SK-N-SH (cell line): ENCODE measurements at regions not wholly inside any gene's neighbourhood (a gene's known extent, or its start where the extent isn't known, plus 50 kb on each side); places are given as distances from the start of the nearest gene placed in this dataset.

Experiments
- EP300 ChIP-seq, 2 experiments: IDR thresholded peaks; 2 replicates each; pipeline versions ENCODE4 v1.4.0 to v1.6.1; 2012; ENCODE audit warnings: borderline replicate concordance in 1 of 2, low read depth in 1 of 2, low read length in 1 of 2
- EZH2phosphoT487 ChIP-seq: fragments of 200-600 bp; sonication (generic); IDR thresholded peaks from 2 replicates; pipeline ENCODE4 v1.6.1; 2017; ENCODE audit warnings: low read depth, mixed run types, mild to moderate bottlenecking, antibody characterized with exemption, moderate library complexity, borderline replicate concordance
- MEF2A ChIP-seq: IDR thresholded peaks from 2 replicates; pipeline ENCODE4 v1.4.0; 2012; ENCODE audit warnings: low read depth, borderline replicate concordance
- MXI1 ChIP-seq: IDR thresholded peaks from 2 replicates; pipeline ENCODE4 v1.6.1; 2012; ENCODE audit warnings: mild to moderate bottlenecking, low read depth, low read length, improper control_type of control experiment
- REST ChIP-seq: IDR thresholded peaks from 2 replicates; pipeline ENCODE4 v1.6.1; 2012; ENCODE audit warnings: mild to moderate bottlenecking, low read depth, low read length, moderate library complexity
- TAF1 ChIP-seq: IDR thresholded peaks from 2 replicates; pipeline ENCODE4 v1.6.1; 2012; ENCODE audit warnings: low read depth, mild to moderate bottlenecking, low read length, moderate library complexity, borderline replicate concordance
- TCF12 ChIP-seq: IDR thresholded peaks from 2 replicates; pipeline ENCODE4 v1.4.0; 2012
- USF2 ChIP-seq: fragments of 150-350 bp; IDR thresholded peaks from 2 replicates; pipeline ENCODE4 v1.6.1; 2017; ENCODE audit warnings: antibody characterized with exemption, low read length, low read depth, borderline replicate concordance
- TF ChIP-seq, protein P1 (sequence below): fragments of 200-600 bp; sonication (generic); IDR thresholded peaks from 2 replicates; pipeline ENCODE4 v1.6.1; 2017; ENCODE audit warnings: antibody characterized with exemption, mild to moderate bottlenecking, moderate library complexity
- TF ChIP-seq, protein P2 (sequence below): IDR thresholded peaks from 2 replicates; pipeline ENCODE4 v1.4.0; 2012; ENCODE audit warnings: low read depth, borderline replicate concordance

DNA sequence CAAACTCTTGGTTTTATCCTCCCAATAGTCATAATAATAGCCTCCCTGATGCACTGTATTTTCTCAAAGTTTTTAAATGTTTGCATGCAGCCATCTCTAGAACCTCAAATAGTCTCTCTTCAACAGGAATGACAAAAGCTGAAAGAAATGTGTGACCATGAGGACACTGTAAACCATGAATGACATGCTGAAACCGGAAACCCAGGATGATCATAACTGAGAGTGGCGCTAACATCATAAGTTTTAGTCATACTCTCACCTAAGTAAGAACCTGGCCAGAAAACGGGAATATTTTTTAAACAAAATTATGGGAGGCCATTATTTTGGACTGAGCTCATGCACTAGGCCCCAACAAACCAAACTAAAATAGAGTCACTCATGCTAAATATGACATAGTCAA is 278.4 kb upstream of the STXBP5 start:
- TF ChIP-seq, protein P1, sequence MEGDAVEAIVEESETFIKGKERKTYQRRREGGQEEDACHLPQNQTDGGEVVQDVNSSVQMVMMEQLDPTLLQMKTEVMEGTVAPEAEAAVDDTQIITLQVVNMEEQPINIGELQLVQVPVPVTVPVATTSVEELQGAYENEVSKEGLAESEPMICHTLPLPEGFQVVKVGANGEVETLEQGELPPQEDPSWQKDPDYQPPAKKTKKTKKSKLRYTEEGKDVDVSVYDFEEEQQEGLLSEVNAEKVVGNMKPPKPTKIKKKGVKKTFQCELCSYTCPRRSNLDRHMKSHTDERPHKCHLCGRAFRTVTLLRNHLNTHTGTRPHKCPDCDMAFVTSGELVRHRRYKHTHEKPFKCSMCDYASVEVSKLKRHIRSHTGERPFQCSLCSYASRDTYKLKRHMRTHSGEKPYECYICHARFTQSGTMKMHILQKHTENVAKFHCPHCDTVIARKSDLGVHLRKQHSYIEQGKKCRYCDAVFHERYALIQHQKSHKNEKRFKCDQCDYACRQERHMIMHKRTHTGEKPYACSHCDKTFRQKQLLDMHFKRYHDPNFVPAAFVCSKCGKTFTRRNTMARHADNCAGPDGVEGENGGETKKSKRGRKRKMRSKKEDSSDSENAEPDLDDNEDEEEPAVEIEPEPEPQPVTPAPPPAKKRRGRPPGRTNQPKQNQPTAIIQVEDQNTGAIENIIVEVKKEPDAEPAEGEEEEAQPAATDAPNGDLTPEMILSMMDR: no peak
- TF ChIP-seq, protein P2, sequence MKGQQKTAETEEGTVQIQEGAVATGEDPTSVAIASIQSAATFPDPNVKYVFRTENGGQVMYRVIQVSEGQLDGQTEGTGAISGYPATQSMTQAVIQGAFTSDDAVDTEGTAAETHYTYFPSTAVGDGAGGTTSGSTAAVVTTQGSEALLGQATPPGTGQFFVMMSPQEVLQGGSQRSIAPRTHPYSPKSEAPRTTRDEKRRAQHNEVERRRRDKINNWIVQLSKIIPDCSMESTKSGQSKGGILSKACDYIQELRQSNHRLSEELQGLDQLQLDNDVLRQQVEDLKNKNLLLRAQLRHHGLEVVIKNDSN: no peak
- no peak for TF ChIP-seq REST
- TF ChIP-seq EP300 (IDR thresholded peaks at IDR 0.05; ENCODE audit: borderline replicate concordance in 1 of 2, low read depth in 1 of 2, low read length in 1 of 2): no peak
- TF ChIP-seq TAF1: no peak
- no peak for TF ChIP-seq EZH2phosphoT487
- no peak for TF ChIP-seq USF2
- no peak for TF ChIP-seq MXI1
- TF ChIP-seq MEF2A: no peak
- no peak for TF ChIP-seq TCF12
